SK-N-SH treated with all-trans-retinoic acid at 6 μM for 48 hours (cell line): ENCODE measurements at regions not wholly inside any gene's neighbourhood (a gene's known extent, or its start where the extent isn't known, plus 50 kb on each side); places are given as distances from the start of the nearest gene placed in this dataset.

Source experiments
- ATAC-seq: fragments of 200-7000 bp; cut with Tn5 transposase; 3 replicates; pipeline ENCODE4 v1.9.1; 2020; ENCODE audit warnings: mild to moderate bottlenecking, moderate library complexity
- CSRNP3 ChIP-seq: fragments of 250-450 bp; sonication (Bioruptor Pico); IDR thresholded peaks from 2 replicates; pipeline ENCODE4 v1.5.1; 2021; ENCODE audit warnings: mild to moderate bottlenecking, moderate library complexity
- ISL1 ChIP-seq: fragments of 250-450 bp; sonication (Bioruptor Pico); IDR thresholded peaks from 2 replicates; pipeline ENCODE4 v2.1.2; 2022; ENCODE audit warnings: mild to moderate bottlenecking, moderate library complexity
- ZC3H10 ChIP-seq: fragments of 250-450 bp; sonication (Bioruptor Pico); IDR thresholded peaks from 2 replicates; pipeline ENCODE4 v1.5.1; 2021; ENCODE audit warnings: mild to moderate bottlenecking, moderate library complexity
- ZFP3 ChIP-seq: fragments of 250-450 bp; sonication (Bioruptor Pico); IDR thresholded peaks from 2 replicates; pipeline ENCODE4 v1.5.0; 2020; ENCODE audit warnings: mild to moderate bottlenecking, moderate library complexity
- TF ChIP-seq, protein P1 (sequence below): fragments of 250-450 bp; sonication (Bioruptor Pico); IDR thresholded peaks from 2 replicates; pipeline ENCODE4 v1.5.1; 2020; ENCODE audit warnings: low read depth, mild to moderate bottlenecking, moderate library complexity

DNA sequence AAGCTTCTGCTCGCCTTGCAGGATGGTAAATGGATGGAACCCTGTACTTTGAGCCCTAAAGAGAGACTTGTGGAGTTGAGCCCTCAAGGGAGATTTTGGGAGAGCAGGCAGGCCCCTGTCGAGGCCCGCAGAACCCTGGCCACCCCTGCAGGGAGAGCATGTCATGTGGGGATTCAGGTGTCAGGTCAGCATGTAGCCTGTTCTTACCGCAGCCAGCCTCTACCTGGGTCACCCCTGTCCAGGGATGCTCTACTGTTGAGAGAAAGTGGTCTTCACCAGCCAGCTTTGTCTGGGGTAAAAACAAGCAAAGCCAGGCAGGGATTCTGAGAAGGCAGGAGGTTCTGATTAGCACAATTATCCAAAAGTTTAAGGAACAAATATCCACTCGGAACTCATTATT is 55.6 kb upstream of the PROKR2 start (continued):
- TF ChIP-seq, protein P1, sequence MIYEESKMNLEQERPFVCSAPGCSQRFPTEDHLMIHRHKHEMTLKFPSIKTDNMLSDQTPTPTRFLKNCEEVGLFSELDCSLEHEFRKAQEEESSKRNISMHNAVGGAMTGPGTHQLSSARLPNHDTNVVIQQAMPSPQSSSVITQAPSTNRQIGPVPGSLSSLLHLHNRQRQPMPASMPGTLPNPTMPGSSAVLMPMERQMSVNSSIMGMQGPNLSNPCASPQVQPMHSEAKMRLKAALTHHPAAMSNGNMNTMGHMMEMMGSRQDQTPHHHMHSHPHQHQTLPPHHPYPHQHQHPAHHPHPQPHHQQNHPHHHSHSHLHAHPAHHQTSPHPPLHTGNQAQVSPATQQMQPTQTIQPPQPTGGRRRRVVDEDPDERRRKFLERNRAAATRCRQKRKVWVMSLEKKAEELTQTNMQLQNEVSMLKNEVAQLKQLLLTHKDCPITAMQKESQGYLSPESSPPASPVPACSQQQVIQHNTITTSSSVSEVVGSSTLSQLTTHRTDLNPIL (CRISPR knock-in tag): no peak
- TF ChIP-seq ISL1 (CRISPR knock-in tag): no peak

- no peak for ATAC-seq
- TF ChIP-seq CSRNP3 (no peak), ZFP3 (CRISPR knock-in tag) (no peak), ZC3H10 (CRISPR knock-in tag) (no peak)
- TF ChIP-seq, all 23 proteins: peak for 0
Measured at GRCh38 chr20:5369629-5370028, 52.9 kb upstream of the PROKR2 start.
